Sciatic nerve (tissue), 2 donors: ENCODE measurements at regions not wholly inside any gene's neighbourhood (a gene's known extent, or its start where the extent isn't known, plus 50 kb on each side); places are given as distances from the start of the nearest gene placed in this dataset.

Source experiments
- ATAC-seq: fragments of 200-7000 bp; cut with Tn5 transposase; one replicate; pipeline ENCODE4 v1.9.1; 2020; ENCODE audit warnings: mild to moderate bottlenecking, moderate library complexity
- DNase-seq: peaks from one replicate; pipeline ENCODE4 v3.0.0-alpha.2; 2020; ENCODE audit warnings: low spot score
- intact Hi-C: fragments of 100-400 bp; cut with DNase I; formaldehyde crosslinking; loops from one replicate; pipeline ENCODE4 v1.14.2; 2022
- donor health status: DM: no; HTN: no; CAD: no.
- donor health status: DM: no; HTN: no; CAD: no.

GRCh38 chr3:99111235-99111634 is 209.7 kb upstream of the DCBLD2 start:
- no peak for ATAC-seq
- DNase-seq = no peak
- intact Hi-C loops = no loop called here

- no peak for DNase-seq
- ATAC-seq = no peak
- intact Hi-C loops = no loop called here
Observed at GRCh38 chr3:99110401-99110800, 208.9 kb upstream of the DCBLD2 start.

GRCh38 chr3:99108508-99108907 is 207.0 kb upstream of the DCBLD2 start:
- ATAC-seq (peak; percentile 95), DNase-seq (no peak)
- intact Hi-C loops = no loop called here

GRCh38 chr3:99094606-99095005 is 193.1 kb upstream of the DCBLD2 start:
- no peak for DNase-seq
- no peak for ATAC-seq
- intact Hi-C loops = no loop called here

- DNase-seq (no peak), ATAC-seq (no peak)
- intact Hi-C loops = no loop called here
Observed at GRCh38 chr3:99087277-99087676, 185.8 kb upstream of the DCBLD2 start.

GRCh38 chr3:99084826-99085225 is 183.3 kb upstream of the DCBLD2 start:
- ATAC-seq = no peak
- intact Hi-C loops = no loop called here
- DNase-seq = no peak

GRCh38 chr3:99084156-99084555 is 182.7 kb upstream of the DCBLD2 start:
- DNase-seq (no peak), ATAC-seq (no peak)
- intact Hi-C loops = no loop called here

GRCh38 chr3:99071096-99071495 is 169.6 kb upstream of the DCBLD2 start:
- ATAC-seq (peak; percentile 10), DNase-seq (no peak)
- intact Hi-C loops = no loop called here

GRCh38 chr3:99069973-99070372 is 168.5 kb upstream of the DCBLD2 start:
- intact Hi-C loops = no loop called here
- ATAC-seq (no peak), DNase-seq (no peak)

GRCh38 chr3:99066863-99067262 is 165.4 kb upstream of the DCBLD2 start:
- intact Hi-C loops = no loop called here
- ATAC-seq (no peak), DNase-seq (no peak)

GRCh38 chr3:99049164-99049563 is 147.7 kb upstream of the DCBLD2 start:
- DNase-seq (no peak), ATAC-seq (peak; percentile 95)
- intact Hi-C loops = no loop called here

GRCh38 chr3:99041747-99042146 is 140.3 kb upstream of the DCBLD2 start:
- ATAC-seq (no peak), DNase-seq (no peak)
- intact Hi-C loops = no loop called here

GRCh38 chr3:99031778-99032177 is 130.3 kb upstream of the DCBLD2 start:
- intact Hi-C loops = no loop called here
- DNase-seq (no peak), ATAC-seq (no peak)

GRCh38 chr3:99023590-99024192 is 122.2 kb upstream of the DCBLD2 start:
- intact Hi-C loops = no loop called here
- DNase-seq (no peak), ATAC-seq (no peak)

GRCh38 chr3:99021466-99021865 is 120.0 kb upstream of the DCBLD2 start:
- intact Hi-C loops = no loop called here
- no peak for DNase-seq
- ATAC-seq = no peak

GRCh38 chr3:99016452-99016851 is 115.0 kb upstream of the DCBLD2 start:
- intact Hi-C loops = no loop called here
- ATAC-seq (no peak), DNase-seq (no peak)

- no peak for ATAC-seq
- intact Hi-C loops = no loop called here
- DNase-seq = no peak
Observed at GRCh38 chr3:99013777-99014315, 112.4 kb upstream of the DCBLD2 start.

GRCh38 chr3:99013077-99013476 is 111.6 kb upstream of the DCBLD2 start:
- intact Hi-C loops = no loop called here
- no peak for ATAC-seq
- DNase-seq = no peak

GRCh38 chr3:99012051-99012450 is 110.6 kb upstream of the DCBLD2 start:
- ATAC-seq (peak; percentile 78), DNase-seq (no peak)
- intact Hi-C loops = no loop called here

- intact Hi-C loops = no loop called here
- DNase-seq (no peak), ATAC-seq (no peak)
Observed at GRCh38 chr3:99009851-99010250, 108.4 kb upstream of the DCBLD2 start.

- intact Hi-C loops = no loop called here
- ATAC-seq (no peak), DNase-seq (no peak)
Observed at GRCh38 chr3:99006686-99007085, 105.2 kb upstream of the DCBLD2 start.
